Astrocyte (in vitro differentiated cells and primary cell): ENCODE measurements at regions not wholly inside any gene's neighbourhood (a gene's known extent, or its start where the extent isn't known, plus 50 kb on each side); places are given as distances from the start of the nearest gene placed in this dataset.

Experiments
- DNase-seq: peaks from one replicate; pipeline ENCODE4 v3.0.0-alpha.2; 2010; ENCODE audit warnings: low read depth
- FAIRE-seq: peaks from 2 replicates; lab custom pipeline; 2011; peaks lifted over from hg19 to GRCh38; lab: Jason Lieb, UNC
- H2AFZ ChIP-seq: 2 replicates; pipeline ENCODE4 v1.6.0; 2012; ENCODE audit warnings: low read depth, low read length, inconsistent platforms
- H3K27ac ChIP-seq: 2 replicates; pipeline ENCODE4 v1.5.1; 2011; ENCODE audit warnings: low read depth, low read length, inconsistent platforms
- H3K27me3 ChIP-seq: 2 replicates; pipeline ENCODE4 v1.6.0; 2011; ENCODE audit warnings: low read length, inconsistent platforms; ENCODE audit not compliant: insufficient read depth
- H3K36me3 ChIP-seq: 2 replicates; pipeline ENCODE4 v1.5.1; 2011; ENCODE audit warnings: low read length, inconsistent platforms; ENCODE audit not compliant: insufficient read depth
- H3K4me1 ChIP-seq: 2 replicates; pipeline ENCODE4 v1.5.1; 2011; ENCODE audit warnings: low read length, inconsistent platforms; ENCODE audit not compliant: insufficient read depth
- H3K4me2 ChIP-seq: 2 replicates; pipeline ENCODE4 v1.6.0; 2012; ENCODE audit warnings: low read length, inconsistent platforms
- H3K4me3 ChIP-seq: 2 replicates; pipeline ENCODE4 v1.5.1; 2011; ENCODE audit warnings: low read depth, mild to moderate bottlenecking, low read length, inconsistent platforms; ENCODE audit not compliant: insufficient read depth
- H3K79me2 ChIP-seq: 2 replicates; pipeline ENCODE4 v1.6.0; 2012; ENCODE audit warnings: mild to moderate bottlenecking, low read length, inconsistent platforms; ENCODE audit not compliant: insufficient read depth
- H3K9ac ChIP-seq: 2 replicates; pipeline ENCODE4 v1.6.0; 2012; ENCODE audit warnings: mild to moderate bottlenecking, low read length, inconsistent platforms
- H3K9me3 ChIP-seq: 2 replicates; pipeline ENCODE4 v1.5.1; 2012; ENCODE audit warnings: low read depth, mild to moderate bottlenecking, low read length, inconsistent platforms; ENCODE audit not compliant: insufficient read depth
- H4K20me1 ChIP-seq: 2 replicates; pipeline ENCODE4 v1.6.0; 2012; ENCODE audit warnings: low read length, inconsistent platforms; ENCODE audit not compliant: insufficient read depth
- H3K27ac Mint-ChIP-seq: one replicate; pipeline ENCODE4 v1.8.0; 2021; ENCODE audit warnings: mild to moderate bottlenecking, mixed read lengths; ENCODE audit not compliant: unreplicated experiment
- H3K27me3 Mint-ChIP-seq: one replicate; pipeline ENCODE4 v1.8.0; 2021; ENCODE audit warnings: low read depth, mixed read lengths; ENCODE audit not compliant: unreplicated experiment
- H3K36me3 Mint-ChIP-seq: one replicate; pipeline ENCODE4 v1.8.0; 2021; ENCODE audit warnings: low read depth, mixed read lengths; ENCODE audit not compliant: unreplicated experiment
- H3K4me1 Mint-ChIP-seq: one replicate; pipeline ENCODE4 v1.8.0; 2021; ENCODE audit warnings: low read depth, mixed read lengths; ENCODE audit not compliant: unreplicated experiment
- H3K4me3 Mint-ChIP-seq: one replicate; pipeline ENCODE4 v1.8.0; 2021; ENCODE audit warnings: mild to moderate bottlenecking, moderate library complexity, mixed read lengths; ENCODE audit not compliant: unreplicated experiment
- H3K9me3 Mint-ChIP-seq: one replicate; pipeline ENCODE4 v1.8.0; 2021; ENCODE audit warnings: mild to moderate bottlenecking, mixed read lengths; ENCODE audit not compliant: unreplicated experiment
- EZH2 ChIP-seq: IDR thresholded peaks from 2 replicates; pipeline ENCODE4 v1.6.1; 2012; ENCODE audit warnings: mild to moderate bottlenecking, low read length, inconsistent platforms; ENCODE audit not compliant: insufficient read depth
- TF ChIP-seq, protein P1 (sequence below): IDR thresholded peaks from 2 replicates; pipeline ENCODE4 v1.5.1; 2011; ENCODE audit warnings: low read depth, mild to moderate bottlenecking, inconsistent platforms, low read length, moderate library complexity; ENCODE audit not compliant: insufficient read depth

DNA sequence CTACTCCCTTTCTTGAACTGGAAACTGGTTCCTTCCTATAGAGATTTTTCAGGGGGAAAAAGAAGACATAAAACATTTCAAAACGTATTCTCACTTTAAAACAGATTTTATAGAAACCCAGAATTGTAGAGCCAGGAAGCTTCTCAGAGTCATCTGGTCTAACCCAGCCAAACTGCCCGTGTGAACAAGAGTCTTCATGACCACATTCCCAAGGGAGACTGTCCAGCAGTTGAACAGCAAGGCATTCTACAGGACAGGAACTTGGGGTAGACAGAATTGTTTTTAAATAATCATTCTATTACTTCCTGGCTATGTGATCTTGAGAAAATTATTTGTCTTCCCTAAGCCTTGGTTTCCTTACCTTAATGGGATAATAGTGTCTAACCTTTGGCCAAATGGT lies 163.5 kb upstream of the IVNS1ABP start:
- H3K4me1 Mint-ChIP-seq: peaks cover 16% of the 10 kb centered on the region

DNA sequence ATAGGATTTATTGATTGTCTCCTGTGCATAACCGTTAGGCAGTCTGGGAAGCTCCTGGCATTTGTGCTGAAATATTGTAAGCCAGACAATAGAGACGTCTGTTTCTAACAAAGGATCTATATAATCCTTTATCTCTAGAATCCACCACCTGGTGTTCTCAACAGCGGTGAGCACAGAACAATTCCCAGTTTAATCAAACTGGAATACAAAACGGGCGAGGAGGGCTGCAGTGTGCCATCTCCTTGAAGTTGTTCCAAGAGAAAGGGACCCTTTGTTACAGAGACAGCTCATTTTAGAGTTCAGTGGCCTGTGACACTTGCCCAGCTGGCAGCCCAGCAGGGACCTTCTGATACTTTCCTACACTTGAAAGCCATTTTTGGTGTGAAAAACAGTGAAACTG lies 162.8 kb upstream of the IVNS1ABP start:
- FAIRE-seq: no peak
- TF ChIP-seq, protein P1, sequence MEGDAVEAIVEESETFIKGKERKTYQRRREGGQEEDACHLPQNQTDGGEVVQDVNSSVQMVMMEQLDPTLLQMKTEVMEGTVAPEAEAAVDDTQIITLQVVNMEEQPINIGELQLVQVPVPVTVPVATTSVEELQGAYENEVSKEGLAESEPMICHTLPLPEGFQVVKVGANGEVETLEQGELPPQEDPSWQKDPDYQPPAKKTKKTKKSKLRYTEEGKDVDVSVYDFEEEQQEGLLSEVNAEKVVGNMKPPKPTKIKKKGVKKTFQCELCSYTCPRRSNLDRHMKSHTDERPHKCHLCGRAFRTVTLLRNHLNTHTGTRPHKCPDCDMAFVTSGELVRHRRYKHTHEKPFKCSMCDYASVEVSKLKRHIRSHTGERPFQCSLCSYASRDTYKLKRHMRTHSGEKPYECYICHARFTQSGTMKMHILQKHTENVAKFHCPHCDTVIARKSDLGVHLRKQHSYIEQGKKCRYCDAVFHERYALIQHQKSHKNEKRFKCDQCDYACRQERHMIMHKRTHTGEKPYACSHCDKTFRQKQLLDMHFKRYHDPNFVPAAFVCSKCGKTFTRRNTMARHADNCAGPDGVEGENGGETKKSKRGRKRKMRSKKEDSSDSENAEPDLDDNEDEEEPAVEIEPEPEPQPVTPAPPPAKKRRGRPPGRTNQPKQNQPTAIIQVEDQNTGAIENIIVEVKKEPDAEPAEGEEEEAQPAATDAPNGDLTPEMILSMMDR: no peak
- TF ChIP-seq EZH2: no peak
- H3K36me3 Mint-ChIP-seq: no peaks in the 10 kb centered on the region

More for the DNA sequence above, 163.5 kb upstream of the IVNS1ABP start:
- Histone ChIP-seq H3K36me3 (no peaks in the 10 kb centered on the region), H3K9ac (no peak overlapping the region), H3K4me3 (no peak overlapping the region), H3K79me2 (no peaks in the 10 kb centered on the region), H2AFZ (no peak overlapping the region), H3K4me2 (no peak overlapping the region), H3K27ac (no peak overlapping the region), H3K9me3 (no peaks in the 10 kb centered on the region), H4K20me1 (no peaks in the 10 kb centered on the region), H3K4me1 (no peaks in the 10 kb centered on the region), H3K27me3 (no peaks in the 10 kb centered on the region)
- peaks cover 3% of the 10 kb centered on the region for H3K9me3 Mint-ChIP-seq
- TF ChIP-seq, protein P1: no peak
- TF ChIP-seq EZH2: no peak
- no peak overlapping the region for H3K4me3 Mint-ChIP-seq
- DNase-seq (no peak), FAIRE-seq (no peak)
- no peak overlapping the region for H3K27ac Mint-ChIP-seq
- H3K36me3 Mint-ChIP-seq: no peaks in the 10 kb centered on the region
- H3K27me3 Mint-ChIP-seq: peaks cover 3% of the 10 kb centered on the region

DNA sequence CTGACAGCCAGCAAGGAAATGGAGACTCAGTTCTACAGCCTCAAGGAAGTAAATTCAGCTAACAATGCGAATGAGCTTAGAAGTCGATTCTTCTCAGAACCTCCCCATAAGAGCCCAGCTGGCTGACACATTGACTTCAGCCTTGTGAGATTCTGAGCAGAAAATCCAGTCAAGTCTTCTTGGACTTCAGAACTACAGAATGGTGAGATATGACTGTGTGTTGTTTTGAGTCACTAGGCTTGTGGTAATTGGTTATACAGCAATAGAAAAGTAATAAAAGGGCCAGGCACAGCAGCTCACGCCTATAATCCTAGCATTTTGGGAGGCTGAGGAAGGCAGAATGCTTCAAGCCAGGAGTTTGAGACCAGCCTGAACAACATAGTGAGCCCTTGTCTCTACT lies 161.8 kb upstream of the IVNS1ABP start:
- no peaks in the 10 kb centered on the region for H3K9me3 ChIP-seq
- H3K36me3 Mint-ChIP-seq: no peaks in the 10 kb centered on the region
- H2AFZ ChIP-seq: no peak overlapping the region
- H3K27ac ChIP-seq: no peak overlapping the region
- no peak overlapping the region for H3K4me3 ChIP-seq
- H3K27me3 ChIP-seq: no peaks in the 10 kb centered on the region
- peaks cover 8% of the 10 kb centered on the region for H3K4me1 Mint-ChIP-seq
- H3K27me3 Mint-ChIP-seq: peaks cover 4% of the 10 kb centered on the region
- no peaks in the 10 kb centered on the region for H3K4me1 ChIP-seq
- DNase-seq: no peak
- H3K27ac Mint-ChIP-seq: no peak overlapping the region
- no peak for FAIRE-seq
- H3K79me2 ChIP-seq: no peaks in the 10 kb centered on the region
- peaks cover 3% of the 10 kb centered on the region for H3K9me3 Mint-ChIP-seq
- H3K36me3 ChIP-seq: no peaks in the 10 kb centered on the region
- no peak overlapping the region for H3K4me2 ChIP-seq
- no peaks in the 10 kb centered on the region for H4K20me1 ChIP-seq
- no peak overlapping the region for H3K9ac ChIP-seq
- TF ChIP-seq EZH2: no peak
- TF ChIP-seq, protein P1: no peak
- no peak overlapping the region for H3K4me3 Mint-ChIP-seq

More for the DNA sequence above, 162.8 kb upstream of the IVNS1ABP start:
- Mint-ChIP-seq H3K9me3 (peaks cover 3% of the 10 kb centered on the region), H3K27ac (no peak overlapping the region), H3K27me3 (peaks cover 4% of the 10 kb centered on the region), H3K4me3 (no peak overlapping the region), H3K4me1 (peaks cover 16% of the 10 kb centered on the region)
- DNase-seq: no peak
- H4K20me1 ChIP-seq: no peaks in the 10 kb centered on the region
- no peak overlapping the region for H3K27ac ChIP-seq
- no peak overlapping the region for H2AFZ ChIP-seq
- H3K4me3 ChIP-seq: no peak overlapping the region
- H3K36me3 ChIP-seq: no peaks in the 10 kb centered on the region
- no peaks in the 10 kb centered on the region for H3K27me3 ChIP-seq
- H3K9ac ChIP-seq: no peak overlapping the region
- H3K4me2 ChIP-seq: no peak overlapping the region
- H3K9me3 ChIP-seq: no peaks in the 10 kb centered on the region
- no peaks in the 10 kb centered on the region for H3K4me1 ChIP-seq
- H3K79me2 ChIP-seq: no peaks in the 10 kb centered on the region
